Right cardiac atrium (tissue), 5 donors: ENCODE measurements at regions not wholly inside any gene's neighbourhood (a gene's known extent, or its start where the extent isn't known, plus 50 kb on each side); places are given as distances from the start of the nearest gene placed in this dataset.

Experiments
- ATAC-seq, 2 donors: fragments of 200-7000 bp; cut with Tn5 transposase; one replicate each; pipeline versions ENCODE4 v1.8.0 to v1.9.1; 2020; ENCODE audit warnings: moderate library complexity in 2 of 2, mild to moderate bottlenecking in 1 of 2
- DNase-seq, 3 donors: peaks; one replicate each; pipeline ENCODE4 v3.0.0-alpha.2; 2020
- H3K27ac ChIP-seq: one replicate; pipeline ENCODE4 v1.5.1; 2013; ENCODE audit warnings: mild to moderate bottlenecking, low read length, control low read depth, moderate library complexity
- H3K27me3 ChIP-seq: one replicate; pipeline ENCODE4 v1.6.1; 2013; ENCODE audit not compliant: control insufficient read depth, insufficient read depth
- H3K4me1 ChIP-seq: one replicate; pipeline ENCODE4 v1.6.1; 2013; ENCODE audit warnings: low read length; ENCODE audit not compliant: control insufficient read depth, insufficient read depth
- H3K4me3 ChIP-seq: one replicate; pipeline ENCODE4 v1.5.1; 2013; ENCODE audit warnings: low read length, control low read depth
- H3K9me3 ChIP-seq: one replicate; pipeline ENCODE4 v1.6.1; 2013; ENCODE audit warnings: low read length; ENCODE audit not compliant: control insufficient read depth
- WGBS: extraction: QIAGEN DNeasy Blood & Tissue Kit; methylation state at CpG from one replicate; pipeline ENCODE4 v1.1.7; 2013; 5-methylcytosine and 5-hydroxymethylcytosine counted together
- intact Hi-C, 4 donors: fragments of 100-400 bp; cut with DNase I; formaldehyde crosslinking; loops; one replicate each; pipeline versions ENCODE4 v1.11.0 to v1.14.0; 2022 to 2023
- donor health status: healthy with polysubstance abuse.
- donor health status: DM: no; HTN: yes; CAD: no.
- donor health status: DM: no; HTN: no; CAD: no.
- donor health status: DM: no; HTN: yes; CAD: no; lungs with severe emphysema.
- donor health status: DM: yes; HTN: yes; CAD: no.

- Histone ChIP-seq H3K9me3 (no peaks in the 10 kb centered on the region), H3K27ac (no peak overlapping the region), H3K27me3 (no peaks in the 10 kb centered on the region), H3K4me1 (no peaks in the 10 kb centered on the region), H3K4me3 (no peak overlapping the region)
- ATAC-seq (no peak), DNase-seq (no peak)
- intact Hi-C loops: no loop called here
- WGBS: 63% methylated on average over 2 of the region's 2 CpGs
Observed at GRCh38 chr18:22624176-22624575, 206.5 kb upstream of the CTAGE1 start.

- H3K27ac ChIP-seq: no peak overlapping the region
- no peaks in the 10 kb centered on the region for H3K27me3 ChIP-seq
- DNase-seq: no peak
- H3K9me3 ChIP-seq: no peaks in the 10 kb centered on the region
- ATAC-seq: peak in 1 of 2 donors; percentile 62
- no peaks in the 10 kb centered on the region for H3K4me1 ChIP-seq
- no peak overlapping the region for H3K4me3 ChIP-seq
- intact Hi-C loops: no loop called here
- 82% methylated on average over 2 of the region's 2 CpGs for WGBS
Observed at GRCh38 chr18:22625406-22625805, 207.7 kb upstream of the CTAGE1 start.

DNA sequence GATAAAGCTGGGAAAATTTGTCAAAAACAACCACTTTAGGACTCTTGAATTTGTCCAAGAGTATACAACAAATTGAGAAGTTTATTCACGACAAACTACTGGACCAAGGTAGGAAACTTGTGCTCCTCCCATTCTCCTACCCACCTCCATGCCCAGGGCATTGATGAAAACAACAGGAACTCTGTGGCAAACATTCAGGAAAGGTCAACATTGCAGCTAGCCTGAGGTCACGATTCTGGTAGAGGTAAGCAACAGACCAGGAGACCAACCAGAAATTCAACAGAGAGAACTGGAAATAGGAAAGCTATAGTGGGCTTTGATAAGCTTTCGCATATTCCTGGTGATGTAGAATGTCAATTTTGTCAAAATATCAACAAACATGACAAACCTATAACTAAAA is 209.1 kb upstream of the CTAGE1 start:
- H3K27me3 ChIP-seq: no peaks in the 10 kb centered on the region
- no peak overlapping the region for H3K27ac ChIP-seq
- WGBS: 89% methylated on average over 3 of the region's 3 CpGs
- no peaks in the 10 kb centered on the region for H3K4me1 ChIP-seq
- H3K9me3 ChIP-seq: no peaks in the 10 kb centered on the region
- DNase-seq: no peak
- ATAC-seq: no peak
- no peak overlapping the region for H3K4me3 ChIP-seq
- intact Hi-C loops: no loop called here

DNA sequence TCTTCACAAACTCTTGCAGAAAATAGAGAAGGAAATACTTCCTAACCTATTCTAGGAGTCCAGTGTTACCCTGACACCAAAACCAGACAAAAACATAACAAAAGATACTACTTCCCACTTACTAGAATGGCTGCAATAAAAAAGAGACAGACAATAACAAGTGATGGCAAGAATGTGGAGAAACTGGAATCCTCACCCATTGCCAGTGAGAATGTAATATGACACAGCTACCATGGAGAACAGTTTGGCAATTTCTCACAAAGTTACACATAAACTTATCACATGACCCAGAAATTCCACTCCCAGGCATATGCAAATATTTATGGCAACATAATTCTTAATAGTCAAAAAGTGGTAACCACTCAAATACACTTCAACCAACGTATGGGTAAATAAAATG is 209.8 kb upstream of the CTAGE1 start:
- 97% methylated on average over 1 of the region's 1 CpG for WGBS

GRCh38 chr18:22628795-22629510 is 211.2 kb upstream of the CTAGE1 start:
- DNase-seq: no peak
- no peak overlapping the region for H3K27ac ChIP-seq
- no peak for ATAC-seq
- H3K9me3 ChIP-seq: no peaks in the 10 kb centered on the region
- no peaks in the 10 kb centered on the region for H3K4me1 ChIP-seq
- no peak overlapping the region for H3K4me3 ChIP-seq
- 79% methylated on average over 14 of the region's 14 CpGs for WGBS
- intact Hi-C loops: no loop called here
- no peaks in the 10 kb centered on the region for H3K27me3 ChIP-seq

More for the DNA sequence above, 209.8 kb upstream of the CTAGE1 start:
- ATAC-seq (no peak), DNase-seq (no peak)
- no peak overlapping the region for H3K27ac ChIP-seq
- no peaks in the 10 kb centered on the region for H3K4me1 ChIP-seq
- no peak overlapping the region for H3K4me3 ChIP-seq
- H3K27me3 ChIP-seq: no peaks in the 10 kb centered on the region
- intact Hi-C loops: no loop called here
- H3K9me3 ChIP-seq: no peaks in the 10 kb centered on the region

- H3K4me1 ChIP-seq: no peaks in the 10 kb centered on the region
- 93% methylated on average over 2 of the region's 2 CpGs for WGBS
- no peak for ATAC-seq
- no peak for DNase-seq
- H3K4me3 ChIP-seq: no peak overlapping the region
- no peak overlapping the region for H3K27ac ChIP-seq
- H3K27me3 ChIP-seq: no peaks in the 10 kb centered on the region
- no peaks in the 10 kb centered on the region for H3K9me3 ChIP-seq
- intact Hi-C loops: no loop called here
Observed at GRCh38 chr18:22630980-22631379, 213.3 kb upstream of the CTAGE1 start.

DNA sequence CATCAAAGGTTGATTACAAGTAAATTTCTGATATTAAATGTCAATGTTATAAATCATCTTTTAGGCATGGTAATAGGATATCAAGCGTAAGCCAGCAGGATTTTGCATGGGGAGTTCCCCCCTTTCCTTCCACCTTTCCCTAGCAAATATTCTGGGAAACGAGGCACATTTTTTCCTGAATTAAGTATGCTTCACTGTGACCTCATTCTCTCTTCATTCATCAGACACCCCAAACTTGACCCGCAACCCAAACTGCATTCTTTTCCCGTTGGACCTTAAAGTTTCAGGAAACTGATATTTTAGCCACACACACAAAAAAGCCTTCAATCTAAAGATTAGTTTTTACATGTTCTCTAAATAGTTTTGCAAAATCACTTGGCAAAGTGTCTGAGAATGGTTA is 214.5 kb upstream of the CTAGE1 start:
- Histone ChIP-seq H3K9me3 (no peaks in the 10 kb centered on the region), H3K27me3 (no peaks in the 10 kb centered on the region), H3K4me3 (no peak overlapping the region), H3K4me1 (no peaks in the 10 kb centered on the region), H3K27ac (no peak overlapping the region)
- no peak for ATAC-seq
- intact Hi-C loops: no loop called here
- 62% methylated on average over 4 of the region's 4 CpGs for WGBS
- DNase-seq: no peak

GRCh38 chr18:22634464-22634863 is 216.7 kb upstream of the CTAGE1 start:
- Histone ChIP-seq H3K27ac (no peak overlapping the region), H3K4me3 (no peak overlapping the region), H3K27me3 (no peaks in the 10 kb centered on the region), H3K9me3 (no peaks in the 10 kb centered on the region), H3K4me1 (no peaks in the 10 kb centered on the region)
- no peak for ATAC-seq
- intact Hi-C loops: no loop called here
- no peak for DNase-seq
- WGBS: 82% methylated on average over 3 of the region's 3 CpGs

DNA sequence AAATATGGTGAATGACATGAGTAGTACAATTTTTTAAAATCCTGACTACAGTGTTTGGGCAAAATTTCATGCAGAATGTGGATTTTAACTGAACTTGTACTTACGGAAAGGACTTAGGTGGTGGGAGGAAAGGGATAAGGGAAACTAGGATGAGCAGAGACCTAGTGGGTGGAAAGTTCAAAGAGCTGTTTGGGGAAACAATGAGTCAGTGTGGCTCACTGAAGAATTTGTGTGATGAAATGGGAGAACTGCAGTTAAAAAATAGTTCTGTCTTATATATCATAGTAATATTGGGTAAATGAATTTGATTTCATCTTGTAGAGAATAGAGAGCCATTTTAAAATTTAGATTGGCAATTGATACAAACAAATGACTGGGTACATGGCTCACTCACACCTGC is 220.1 kb upstream of the CTAGE1 start:
- DNase-seq: no peak
- intact Hi-C loops: loop anchor here in 1 of 4 donors (5.0 kb wide), 1 partner anchor 35 kb away; no protein-coding TSS in a partner anchor
- Histone ChIP-seq H3K9me3 (no peaks in the 10 kb centered on the region), H3K27ac (no peak overlapping the region), H3K4me3 (no peak overlapping the region), H3K27me3 (no peaks in the 10 kb centered on the region), H3K4me1 (peaks cover 3% of the 10 kb centered on the region)
- 79% methylated on average over 1 of the region's 1 CpG for whole genome bisulfite sequencing
- ATAC-seq: no peak

- H3K4me1 ChIP-seq: peaks cover 3% of the 10 kb centered on the region
- DNase-seq (no peak), ATAC-seq (no peak)
- no peak overlapping the region for H3K4me3 ChIP-seq
- 33% methylated on average over 2 of the region's 2 CpGs for WGBS
- intact Hi-C loops: loop anchor here in 1 of 4 donors (5.0 kb wide), 1 partner anchor 37 kb away; no protein-coding TSS in a partner anchor
- H3K27ac ChIP-seq: no peak overlapping the region
- no peaks in the 10 kb centered on the region for H3K9me3 ChIP-seq
- H3K27me3 ChIP-seq: no peaks in the 10 kb centered on the region
Observed at GRCh38 chr18:22639026-22639463, 221.3 kb upstream of the CTAGE1 start.

GRCh38 chr18:22639561-22639960 is 221.8 kb upstream of the CTAGE1 start:
- no peaks in the 10 kb centered on the region for H3K27me3 ChIP-seq
- 70% methylated on average over 10 of the region's 10 CpGs for WGBS
- H3K4me1 ChIP-seq: peaks cover 3% of the 10 kb centered on the region
- intact Hi-C loops: loop anchor here in 1 of 4 donors (5.0 kb wide), 1 partner anchor 37 kb away; no protein-coding TSS in a partner anchor
- H3K27ac ChIP-seq: no peak overlapping the region
- ATAC-seq: no peak
- H3K4me3 ChIP-seq: no peak overlapping the region
- no peaks in the 10 kb centered on the region for H3K9me3 ChIP-seq
- no peak for DNase-seq
